SKM-1 (cell line): ENCODE measurements at regions not wholly inside any gene's neighbourhood (a gene's known extent, or its start where the extent isn't known, plus 50 kb on each side); places are given as distances from the start of the nearest gene placed in this dataset.
"Not testable (repeated sequence)": the region's sequence is repeated elsewhere in the genome, so short reads cannot be mapped to it uniquely, and the experiment has no call there.

Experiments used
- DNase-seq: peaks from one replicate; lab custom pipeline; 2025; ENCODE audit not compliant: unreplicated experiment; lab: John Stamatoyannopoulos, UW

- DNase-seq: no peak
Observed at GRCh38 chr9:30010691-30011090, 2373.8 kb upstream of the ACO1 start.

DNA sequence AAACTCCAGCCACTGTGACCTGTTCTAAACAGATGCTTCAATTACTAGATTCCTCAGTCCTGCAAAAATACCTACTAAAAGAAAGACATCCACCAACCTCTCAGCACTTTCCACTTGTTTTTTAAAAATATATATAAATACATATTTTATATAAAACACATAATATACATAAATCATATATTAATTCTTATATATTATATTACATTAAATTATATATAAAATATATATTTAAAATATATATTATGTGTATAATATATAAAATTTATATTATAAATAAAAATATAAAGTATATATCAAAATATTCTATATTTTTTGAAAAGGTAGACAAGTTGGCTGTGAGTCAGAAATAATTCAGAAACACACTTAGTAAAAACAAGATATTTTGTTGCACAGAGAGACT is 2371.8 kb upstream of the ACO1 start:
- DNase-seq: no peak

GRCh38 chr9:30015073-30015472 is 2369.4 kb upstream of the ACO1 start:
- no peak for DNase-seq

DNA sequence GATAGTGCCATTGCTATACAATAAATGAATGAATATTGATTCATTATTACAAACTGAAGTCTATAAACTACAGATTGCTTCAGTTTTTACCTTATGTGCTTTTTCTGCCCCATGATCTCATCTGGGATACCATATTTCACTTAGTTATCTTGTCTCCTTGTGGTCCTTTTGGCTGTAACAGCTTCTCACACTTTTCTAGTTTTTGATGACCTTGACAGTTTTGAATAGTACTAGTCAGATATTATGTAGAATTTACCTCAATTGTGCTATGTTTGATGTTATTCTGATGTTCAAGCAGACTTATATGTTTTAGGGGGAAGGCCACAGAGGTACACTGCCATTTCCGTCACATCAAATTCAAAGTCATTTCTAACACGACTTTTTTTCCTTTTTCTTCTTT is 2364.3 kb upstream of the ACO1 start:
- DNase-seq: no peak

DNA sequence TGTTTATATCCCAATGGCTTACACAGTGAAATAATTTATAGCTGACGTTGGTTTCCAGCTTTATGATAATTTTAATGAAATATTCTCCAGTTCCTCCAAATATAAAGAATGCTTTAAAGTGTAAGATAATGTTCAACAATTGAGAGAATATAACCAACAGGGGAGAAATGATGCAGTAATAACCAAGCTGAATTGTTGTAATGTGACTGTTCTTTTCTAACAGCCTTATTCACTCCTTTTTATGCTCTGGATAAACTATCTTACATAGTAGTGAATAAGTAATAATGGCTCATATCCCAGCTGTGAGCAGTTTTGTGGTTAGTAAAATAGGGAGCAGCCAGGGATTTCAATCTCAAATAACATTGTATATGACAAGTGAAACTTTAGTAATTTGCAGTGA is 2348.7 kb upstream of the ACO1 start:
- DNase-seq: no peak

- no peak for DNase-seq
Observed at GRCh38 chr9:30036558-30036957, 2347.9 kb upstream of the ACO1 start.

DNA sequence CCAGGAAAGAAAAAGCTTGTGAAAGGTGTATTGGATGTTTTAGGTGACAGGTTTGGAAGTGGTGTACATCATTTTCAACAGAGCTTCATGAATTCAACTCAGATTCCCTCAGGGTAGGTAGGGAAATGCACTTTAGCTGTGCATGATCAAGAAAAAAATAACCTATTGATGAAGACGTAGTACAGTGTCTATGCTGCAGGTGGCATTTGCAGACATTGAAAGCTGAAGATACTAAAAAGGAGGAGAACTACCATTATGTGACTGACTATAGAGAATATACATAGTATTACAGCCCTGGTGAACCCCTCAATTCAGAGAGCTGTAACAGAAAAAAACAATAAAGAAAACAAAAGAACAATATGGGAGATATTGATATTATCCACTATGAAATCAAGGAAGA is 2344.7 kb upstream of the ACO1 start:
- DNase-seq: no peak

- DNase-seq: no peak
Observed at GRCh38 chr9:30048396-30048795, 2336.0 kb upstream of the ACO1 start.

GRCh38 chr9:30058463-30058862 is 2326.0 kb upstream of the ACO1 start:
- no peak for DNase-seq

DNA sequence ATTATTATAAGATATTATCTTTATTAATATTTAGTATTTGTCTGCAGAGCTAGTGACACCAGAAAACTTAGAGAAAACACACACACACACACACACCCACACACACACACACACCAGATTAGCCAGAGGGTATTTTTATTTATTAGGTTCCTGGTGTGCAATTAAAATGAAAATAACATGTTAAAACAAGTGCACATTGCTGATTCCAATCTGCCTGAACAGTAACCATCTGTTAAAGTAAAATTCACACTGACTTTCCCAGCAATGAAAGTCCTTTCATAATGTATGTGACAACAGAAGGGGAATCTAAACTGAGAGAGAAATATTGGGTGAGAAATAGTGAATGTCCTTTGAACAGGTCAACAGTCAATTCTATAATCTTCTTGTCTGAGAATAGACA is 2323.5 kb upstream of the ACO1 start:
- no peak for DNase-seq

DNA sequence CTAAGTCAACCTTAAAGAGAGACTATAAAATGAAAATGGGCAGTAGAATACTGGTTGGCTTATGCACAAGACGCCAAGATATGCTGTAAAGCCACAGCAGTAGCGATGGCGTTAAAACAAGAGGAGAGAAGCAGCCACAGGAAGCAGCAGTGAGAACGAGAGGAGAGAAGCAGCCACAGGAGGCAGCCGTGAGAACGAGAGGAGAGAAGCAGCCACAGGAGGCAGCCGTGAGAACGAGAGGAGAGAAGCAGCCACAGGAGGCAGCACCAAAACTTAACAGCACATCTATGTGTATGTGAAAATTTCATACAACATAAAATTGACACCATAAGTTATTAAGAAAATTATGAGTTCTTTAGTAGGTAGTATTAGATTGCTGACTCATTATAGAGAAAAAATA is 2318.6 kb upstream of the ACO1 start:
- DNase-seq: no peak

GRCh38 chr9:30069236-30069635 is 2315.2 kb upstream of the ACO1 start:
- not testable (repeated sequence) for DNase-seq

DNA sequence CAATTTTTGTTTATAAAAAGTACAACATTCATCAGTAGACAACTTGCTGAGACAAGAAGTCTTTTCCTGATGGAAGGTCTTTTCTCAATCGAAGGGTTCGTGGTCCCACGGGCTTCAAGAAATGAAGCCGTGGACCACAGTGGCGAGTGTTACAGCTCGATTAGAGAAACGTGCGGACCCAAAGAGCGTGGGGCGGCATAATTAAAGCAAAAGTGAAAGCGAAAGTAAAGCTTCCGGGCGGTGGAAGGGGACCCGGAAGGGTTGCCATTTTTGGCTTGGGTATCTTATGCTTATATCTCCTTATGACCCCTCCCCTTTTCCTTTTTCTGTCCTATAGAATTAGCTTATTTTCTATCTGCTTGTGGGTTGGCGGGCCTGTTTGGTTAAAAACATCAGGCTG is 2309.4 kb upstream of the ACO1 start:
- no peak for DNase-seq

GRCh38 chr9:30075451-30076199 is 2308.8 kb upstream of the ACO1 start:
- DNase-seq: no peak

DNA sequence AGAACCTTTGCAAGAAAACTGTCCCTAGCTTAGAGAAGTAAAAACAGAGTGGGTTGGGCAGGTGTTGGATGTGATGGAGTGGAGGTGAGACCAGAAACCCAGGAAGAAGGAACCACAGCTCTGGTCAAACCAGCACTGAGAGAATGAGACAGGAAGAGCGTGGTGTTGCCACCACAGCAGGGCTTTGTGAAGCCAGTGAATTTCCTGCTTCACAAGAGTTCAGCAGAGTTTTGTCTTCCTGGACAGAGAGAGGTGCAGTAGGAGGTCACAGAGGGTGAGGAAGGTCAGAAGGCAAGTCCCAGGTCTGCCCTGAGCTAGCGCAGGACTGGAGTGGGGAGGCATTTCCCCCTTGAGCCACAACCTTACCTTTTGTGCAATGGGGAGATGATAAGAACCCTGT is 2306.2 kb upstream of the ACO1 start:
- DNase-seq: no peak

DNA sequence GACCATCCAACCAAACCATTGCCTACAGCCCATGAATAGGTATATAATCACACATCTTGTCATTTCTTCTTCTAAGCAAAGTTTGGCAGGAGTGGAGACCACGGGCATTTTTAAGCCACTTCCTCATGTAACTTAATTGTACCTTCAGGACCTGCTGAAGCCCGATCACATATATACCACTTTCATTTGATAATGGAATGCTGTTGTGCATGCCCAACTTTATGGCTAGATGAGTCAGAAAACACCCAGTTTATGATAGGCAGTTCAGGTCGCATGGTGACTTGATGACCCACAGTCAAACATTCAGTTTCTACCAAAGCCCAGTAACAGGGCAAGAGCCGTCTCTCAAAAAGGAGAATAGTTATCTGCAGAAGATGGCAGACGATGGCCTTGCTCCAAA is 2295.0 kb upstream of the ACO1 start:
- DNase-seq: no peak

- no peak for DNase-seq
Observed at GRCh38 chr9:30103647-30104394, 2280.6 kb upstream of the ACO1 start.

GRCh38 chr9:30107134-30107533 is 2277.3 kb upstream of the ACO1 start:
- not testable (repeated sequence) for DNase-seq

- DNase-seq: no peak
Observed at GRCh38 chr9:30116673-30117217, 2267.7 kb upstream of the ACO1 start.

GRCh38 chr9:30120666-30121065 is 2263.8 kb upstream of the ACO1 start:
- no peak for DNase-seq

DNA sequence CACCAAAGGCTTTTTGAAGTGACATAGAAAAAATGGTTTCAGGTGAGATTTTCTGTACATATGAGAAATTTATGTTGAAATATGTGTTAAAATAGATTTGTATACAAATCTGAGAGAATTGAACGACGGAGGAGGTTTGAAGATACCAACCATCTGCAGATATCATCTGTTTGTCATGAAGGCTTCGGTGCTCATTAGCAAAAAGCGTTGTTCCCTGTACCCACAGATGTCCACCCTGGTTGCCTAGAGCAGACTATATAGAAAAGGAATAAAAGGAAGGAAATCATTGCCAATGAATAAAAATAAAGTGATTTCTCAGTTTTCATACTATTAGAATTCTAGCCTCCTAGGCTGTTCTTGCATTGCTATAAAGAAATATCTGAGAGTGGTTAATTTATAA is 2262.8 kb upstream of the ACO1 start:
- no peak for DNase-seq

GRCh38 chr9:30125881-30126280 is 2258.6 kb upstream of the ACO1 start:
- no peak for DNase-seq
